ENCODE measurements at regions not wholly inside any gene's neighbourhood (a gene's known extent, or its start where the extent isn't known, plus 50 kb on each side); places are given as distances from the start of the nearest gene placed in this dataset.

- no peak for DNase-seq (ENCODE audit: low read depth)
Measured at GRCh38 chr3:130260918-130261317, 84.6 kb upstream of the COL6A5 start.

GRCh38 chr3:130263708-130264107 lies 81.8 kb upstream of the COL6A5 start:
- DNase-seq (ENCODE audit: low read depth): no peak

- no peak for DNase-seq (ENCODE audit: low read depth)
Measured at GRCh38 chr3:130266817-130267216, 78.7 kb upstream of the COL6A5 start.

GRCh38 chr3:130276203-130276803 lies 69.2 kb upstream of the COL6A5 start:
- no peak for DNase-seq (ENCODE audit: low read depth)

GRCh38 chr3:130288670-130289069 lies 56.8 kb upstream of the COL6A5 start:
- no peak for DNase-seq (ENCODE audit: low read depth)

GRCh38 chr3:130291148-130291547 lies 54.3 kb upstream of the COL6A5 start:
- no peak for DNase-seq (ENCODE audit: low read depth)

- DNase-seq (ENCODE audit: low read depth): no peak
Measured at GRCh38 chr3:130293247-130293646, 52.2 kb upstream of the COL6A5 start.

Measured in stimulated activated CD8-positive, alpha-beta memory T cell treated with anti-CD3 and anti-CD28 coated beads, Interleukin-7, amount 100 ng/mL, for 24 hours (primary cell).